ENCODE measurements at regions not wholly inside any gene's neighbourhood (a gene's known extent, or its start where the extent isn't known, plus 50 kb on each side); places are given as distances from the start of the nearest gene placed in this dataset.

- Mint-ChIP-seq H3K4me3 (ENCODE audit: unreplicated experiment) (no peak overlapping the region), H3K27me3 (ENCODE audit: insufficient read depth, unreplicated experiment) (no peaks in the 10 kb centered on the region), H3K4me1 (ENCODE audit: low read depth, unreplicated experiment) (peaks cover 21% of the 10 kb centered on the region), H3K9me3 (ENCODE audit: unreplicated experiment) (no peaks in the 10 kb centered on the region), H3K36me3 (ENCODE audit: insufficient read depth, unreplicated experiment) (peaks cover 5% of the 10 kb centered on the region), H3K27ac (ENCODE audit: unreplicated experiment) (no peak overlapping the region)
- peaks cover 64% of the 10 kb centered on the region for H3K4me1 ChIP-seq
- 0 out of 2 replicates have a peak, but pooled peaks cover 2% of the 10 kb centered on the region for H3K36me3 ChIP-seq (ENCODE audit: control insufficient read depth, insufficient read depth, low read length)
- no peaks in the 10 kb centered on the region for H3K27me3 ChIP-seq (replicated peaks; ENCODE audit: control insufficient read depth, insufficient read depth, low read length)
- ChIA-PET POLR2A (no interaction called here), CTCF (interaction anchor here (0.7 kb wide), 1 partner anchor 89 kb away, joined by 3 read pairs; no protein-coding TSS in a partner anchor)
- TF ChIP-seq, protein P1, sequence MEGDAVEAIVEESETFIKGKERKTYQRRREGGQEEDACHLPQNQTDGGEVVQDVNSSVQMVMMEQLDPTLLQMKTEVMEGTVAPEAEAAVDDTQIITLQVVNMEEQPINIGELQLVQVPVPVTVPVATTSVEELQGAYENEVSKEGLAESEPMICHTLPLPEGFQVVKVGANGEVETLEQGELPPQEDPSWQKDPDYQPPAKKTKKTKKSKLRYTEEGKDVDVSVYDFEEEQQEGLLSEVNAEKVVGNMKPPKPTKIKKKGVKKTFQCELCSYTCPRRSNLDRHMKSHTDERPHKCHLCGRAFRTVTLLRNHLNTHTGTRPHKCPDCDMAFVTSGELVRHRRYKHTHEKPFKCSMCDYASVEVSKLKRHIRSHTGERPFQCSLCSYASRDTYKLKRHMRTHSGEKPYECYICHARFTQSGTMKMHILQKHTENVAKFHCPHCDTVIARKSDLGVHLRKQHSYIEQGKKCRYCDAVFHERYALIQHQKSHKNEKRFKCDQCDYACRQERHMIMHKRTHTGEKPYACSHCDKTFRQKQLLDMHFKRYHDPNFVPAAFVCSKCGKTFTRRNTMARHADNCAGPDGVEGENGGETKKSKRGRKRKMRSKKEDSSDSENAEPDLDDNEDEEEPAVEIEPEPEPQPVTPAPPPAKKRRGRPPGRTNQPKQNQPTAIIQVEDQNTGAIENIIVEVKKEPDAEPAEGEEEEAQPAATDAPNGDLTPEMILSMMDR (IDR thresholded peaks at IDR 0.05; ENCODE audit: insufficient read depth in 1 of 2, low read depth in 1 of 2, low read length in 1 of 2, severe bottlenecking in 1 of 2, unreplicated experiment in 1 of 2), result no peak
- H3K4me3 ChIP-seq (ENCODE audit: low read depth, low read length), result no peak overlapping the region
- BruUV-seq (replicated peaks), result no TSS peak
- intact Hi-C loops (cut with micrococcal nuclease; ENCODE audit: unreplicated experiment), result no loop called here
- no peak for DNase-seq
- H3K9me3 ChIP-seq, result no peaks in the 10 kb centered on the region
Measured at GRCh38 chr2:177327009-177327408, 62.5 kb upstream of the NFE2L2 start.

- Mint-ChIP-seq H3K27ac (ENCODE audit: unreplicated experiment) (no peak overlapping the region), H3K4me1 (ENCODE audit: low read depth, unreplicated experiment) (peaks cover 26% of the 10 kb centered on the region), H3K27me3 (ENCODE audit: insufficient read depth, unreplicated experiment) (no peaks in the 10 kb centered on the region), H3K9me3 (ENCODE audit: unreplicated experiment) (no peaks in the 10 kb centered on the region), H3K36me3 (ENCODE audit: insufficient read depth, unreplicated experiment) (peaks cover 5% of the 10 kb centered on the region), H3K4me3 (ENCODE audit: unreplicated experiment) (no peak overlapping the region)
- POLR2A ChIA-PET, result interaction anchor here (1.0 kb wide), 1 partner anchor 63 kb away, joined by 10 read pairs; the partner anchor contains the start of gene NFE2L2
- H3K4me3 ChIP-seq (ENCODE audit: low read depth, low read length), result no peak overlapping the region
- no peaks in the 10 kb centered on the region for H3K9me3 ChIP-seq
- peaks cover 64% of the 10 kb centered on the region for H3K4me1 ChIP-seq
- no TSS peak for BruUV-seq (replicated peaks)
- 0 out of 2 replicates have a peak, but pooled peaks cover 2% of the 10 kb centered on the region for H3K36me3 ChIP-seq (ENCODE audit: control insufficient read depth, insufficient read depth, low read length)
- CTCF ChIA-PET, result no interaction called here
- TF ChIP-seq, protein P1 (IDR thresholded peaks at IDR 0.05; ENCODE audit: insufficient read depth in 1 of 2, low read depth in 1 of 2, low read length in 1 of 2, severe bottlenecking in 1 of 2, unreplicated experiment in 1 of 2), result no peak
- no peaks in the 10 kb centered on the region for H3K27me3 ChIP-seq (replicated peaks; ENCODE audit: control insufficient read depth, insufficient read depth, low read length)
- DNase-seq, result no peak
- intact Hi-C loops (cut with micrococcal nuclease; ENCODE audit: unreplicated experiment), result no loop called here
Measured at GRCh38 chr2:177328056-177328455, 63.5 kb upstream of the NFE2L2 start.

- Mint-ChIP-seq H3K36me3 (ENCODE audit: insufficient read depth, unreplicated experiment) (peaks cover 5% of the 10 kb centered on the region), H3K27ac (ENCODE audit: unreplicated experiment) (no peak overlapping the region), H3K9me3 (ENCODE audit: unreplicated experiment) (no peaks in the 10 kb centered on the region), H3K4me3 (ENCODE audit: unreplicated experiment) (no peak overlapping the region), H3K4me1 (ENCODE audit: low read depth, unreplicated experiment) (peaks cover 19% of the 10 kb centered on the region), H3K27me3 (ENCODE audit: insufficient read depth, unreplicated experiment) (no peaks in the 10 kb centered on the region)
- no peaks in the 10 kb centered on the region for H3K27me3 ChIP-seq (replicated peaks; ENCODE audit: control insufficient read depth, insufficient read depth, low read length)
- TF ChIP-seq, protein P1 (IDR thresholded peaks at IDR 0.05; ENCODE audit: insufficient read depth in 1 of 2, low read depth in 1 of 2, low read length in 1 of 2, severe bottlenecking in 1 of 2, unreplicated experiment in 1 of 2), result no peak
- ChIA-PET POLR2A (no interaction called here), CTCF (no interaction called here)
- peaks cover 64% of the 10 kb centered on the region for H3K4me1 ChIP-seq
- intact Hi-C loops (cut with micrococcal nuclease; ENCODE audit: unreplicated experiment), result no loop called here
- no peaks in the 10 kb centered on the region for H3K9me3 ChIP-seq
- no TSS peak for BruUV-seq (replicated peaks)
- H3K36me3 ChIP-seq (ENCODE audit: control insufficient read depth, insufficient read depth, low read length), result 0 out of 2 replicates have a peak, but pooled peaks cover 2% of the 10 kb centered on the region
- no peak overlapping the region for H3K4me3 ChIP-seq (ENCODE audit: low read depth, low read length)
- DNase-seq, result no peak
Measured at GRCh38 chr2:177329064-177329463, 63.5 kb upstream of the AGPS start.
